Mesendoderm (in vitro differentiated cells): ENCODE measurements at regions not wholly inside any gene's neighbourhood (a gene's known extent, or its start where the extent isn't known, plus 50 kb on each side); places are given as distances from the start of the nearest gene placed in this dataset.

ENCODE experiments used
- DNase-seq: peaks from one replicate; pipeline ENCODE4 v3.0.0; 2013
- H2AK5ac ChIP-seq: 2 replicates; pipeline ENCODE4 v1.6.1; 2013; ENCODE audit warnings: low read length, inconsistent platforms
- H2BK120ac ChIP-seq: 2 replicates; pipeline ENCODE4 v1.6.1; 2013; ENCODE audit warnings: low read depth, mild to moderate bottlenecking, low read length, moderate library complexity, mixed read lengths
- H2BK15ac ChIP-seq: replicated peaks from 2 replicates; pipeline ENCODE4 v1.6.1; 2013; ENCODE audit warnings: low read depth, mild to moderate bottlenecking, moderate library complexity
- H2BK5ac ChIP-seq: 2 replicates; pipeline ENCODE4 v1.6.1; 2013; ENCODE audit warnings: low read length, inconsistent platforms
- H3K18ac ChIP-seq: 2 replicates; pipeline ENCODE4 v1.6.1; 2013; ENCODE audit warnings: mild to moderate bottlenecking, low read length, mixed read lengths
- H3K23ac ChIP-seq: one replicate; pipeline ENCODE4 v1.6.1; 2013; ENCODE audit warnings: low read length
- H3K27ac ChIP-seq: 2 replicates; pipeline ENCODE4 v1.5.1; 2013; ENCODE audit warnings: low read depth, mild to moderate bottlenecking, inconsistent platforms, low read length, moderate library complexity
- H3K27me3 ChIP-seq: 2 replicates; pipeline ENCODE4 v1.6.1; 2013; ENCODE audit warnings: low read length, control low read depth, mild to moderate bottlenecking, inconsistent platforms; ENCODE audit not compliant: insufficient read depth, poor library complexity
- H3K36me3 ChIP-seq: 2 replicates; pipeline ENCODE4 v1.6.1; 2013; ENCODE audit warnings: low read length, inconsistent platforms; ENCODE audit not compliant: control insufficient read depth, insufficient read depth
- H3K4ac ChIP-seq: one replicate; pipeline ENCODE4 v1.6.1; 2013; ENCODE audit warnings: low read depth, mild to moderate bottlenecking, low read length, moderate library complexity
- H3K4me1 ChIP-seq: 2 replicates; pipeline ENCODE4 v1.6.1; 2013; ENCODE audit warnings: low read depth, low read length, inconsistent platforms; ENCODE audit not compliant: control insufficient read depth
- H3K4me2 ChIP-seq: 2 replicates; pipeline ENCODE4 v1.6.1; 2013; ENCODE audit warnings: low read length
- H3K4me3 ChIP-seq: 2 replicates; pipeline ENCODE4 v1.5.1; 2013; ENCODE audit warnings: mild to moderate bottlenecking, low read length
- H3K56ac ChIP-seq: one replicate; pipeline ENCODE4 v1.6.1; 2013; ENCODE audit warnings: low read length
- H3K79me1 ChIP-seq: 2 replicates; pipeline ENCODE4 v1.6.1; 2013; ENCODE audit warnings: low read length, inconsistent platforms
- H3K79me2 ChIP-seq: 2 replicates; pipeline ENCODE4 v1.6.1; 2013; ENCODE audit warnings: mild to moderate bottlenecking, low read length; ENCODE audit not compliant: control insufficient read depth, insufficient read depth
- H3K9ac ChIP-seq: 2 replicates; pipeline ENCODE4 v1.6.1; 2013; ENCODE audit warnings: low read length, inconsistent platforms
- H4K5ac ChIP-seq: one replicate; pipeline ENCODE4 v1.6.1; 2013; ENCODE audit warnings: low read length
- H4K8ac ChIP-seq: one replicate; pipeline ENCODE4 v1.6.1; 2013; ENCODE audit warnings: low read depth, mild to moderate bottlenecking, control low read depth, low read length, moderate library complexity
- WGBS: extraction: QIAGEN DNeasy Blood & Tissue Kit; methylation state at CpG from one replicate; pipeline ENCODE4 v1.1.7; 2013; ENCODE audit warnings: low lambda C conversion rate, missing lambda C conversion rate; ENCODE audit not compliant: insufficient coverage; ENCODE audit errors: extremely low coverage; 5-methylcytosine and 5-hydroxymethylcytosine counted together

GRCh38 chr6:112488238-112488637, 141.1 kb downstream of the RFPL4B start:
- no peak overlapping the region for H2AK5ac ChIP-seq
- no CpG with 5 or more reads among the region's 2 CpGs for WGBS

GRCh38 chr6:112501705-112502104, 154.6 kb downstream of the RFPL4B start:
- WGBS = no CpG with 5 or more reads among the region's 5 CpGs
- Histone ChIP-seq H3K4me1 (no peaks in the 10 kb centered on the region), H3K4me3 (no peak overlapping the region)

More at GRCh38 chr6:112488238-112488637, 141.1 kb downstream of the RFPL4B start:
- Histone ChIP-seq H2BK5ac (no peak overlapping the region), H3K4me3 (no peak overlapping the region), H3K23ac (no peak overlapping the region), H3K79me1 (no peaks in the 10 kb centered on the region), H3K9ac (no peak overlapping the region), H2BK15ac (no peak overlapping the region), H3K4me1 (no peaks in the 10 kb centered on the region), H3K56ac (no peak overlapping the region), H3K4me2 (no peak overlapping the region), H4K8ac (no peak overlapping the region), H3K18ac (no peak overlapping the region), H3K4ac (no peak overlapping the region), H3K27ac (no peak overlapping the region), H2BK120ac (no peak overlapping the region), H3K36me3 (no peaks in the 10 kb centered on the region), H3K79me2 (no peaks in the 10 kb centered on the region), H4K5ac (no peak overlapping the region), H3K27me3 (no peaks in the 10 kb centered on the region)
- no peak for DNase-seq

DNA sequence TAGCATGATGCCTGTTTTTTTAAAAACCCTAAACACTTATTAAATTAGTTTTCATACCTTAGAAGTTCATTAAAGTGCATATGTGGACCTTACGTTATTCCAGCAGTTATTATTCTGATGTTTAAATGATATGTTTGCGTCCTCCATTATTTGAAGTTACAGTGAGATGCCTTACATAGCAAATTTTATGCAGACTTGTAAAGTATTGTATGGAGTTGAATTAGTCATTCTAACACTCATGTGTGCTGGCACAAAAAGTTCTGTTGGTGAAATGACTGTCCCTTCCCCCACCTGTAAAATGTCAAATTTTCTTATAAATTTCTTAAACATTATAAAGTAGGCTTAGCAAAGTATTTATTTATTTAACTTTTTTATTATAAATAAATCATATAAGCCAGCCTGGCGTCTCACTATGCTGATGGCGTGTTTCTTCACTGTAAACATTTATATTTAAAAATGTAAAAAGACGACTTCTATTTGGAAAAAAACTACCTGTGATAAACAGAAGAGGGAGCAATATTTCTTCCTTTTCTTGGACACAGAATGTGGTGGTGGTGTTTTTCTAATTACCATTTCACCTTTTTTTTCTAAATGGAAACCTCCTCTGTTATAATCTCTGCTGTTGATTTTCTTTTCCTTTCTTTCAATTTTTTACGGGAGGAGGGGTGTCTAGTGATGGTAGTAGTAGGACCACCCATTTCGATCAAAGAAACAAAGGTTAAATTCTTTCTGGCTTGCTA, 155.4 kb downstream of the RFPL4B start:
- Histone ChIP-seq H2BK120ac (no peak overlapping the region), H3K4me2 (no peak overlapping the region), H2AK5ac (no peak overlapping the region), H3K4me1 (no peaks in the 10 kb centered on the region), H3K56ac (no peak overlapping the region), H3K36me3 (no peaks in the 10 kb centered on the region), H3K27me3 (no peaks in the 10 kb centered on the region), H2BK5ac (no peak overlapping the region), H3K4ac (no peak overlapping the region), H3K4me3 (no peak overlapping the region), H2BK15ac (no peak overlapping the region), H3K79me2 (no peaks in the 10 kb centered on the region), H3K18ac (no peak overlapping the region), H3K9ac (no peak overlapping the region), H4K5ac (no peak overlapping the region), H3K23ac (no peak overlapping the region), H3K79me1 (no peaks in the 10 kb centered on the region), H3K27ac (no peak overlapping the region), H4K8ac (no peak overlapping the region)
- WGBS = no CpG with 5 or more reads among the region's 7 CpGs
- DNase-seq = peak; percentile 11

More at GRCh38 chr6:112501705-112502104, 154.6 kb downstream of the RFPL4B start:
- H3K79me1 ChIP-seq = no peaks in the 10 kb centered on the region
- no peaks in the 10 kb centered on the region for H3K79me2 ChIP-seq
- H3K18ac ChIP-seq = no peak overlapping the region
- DNase-seq = peak; percentile 31
- H2BK5ac ChIP-seq = no peak overlapping the region
- H2BK15ac ChIP-seq = no peak overlapping the region
- H3K56ac ChIP-seq = no peak overlapping the region
- H3K23ac ChIP-seq = no peak overlapping the region
- H3K27me3 ChIP-seq = no peaks in the 10 kb centered on the region
- H4K5ac ChIP-seq = no peak overlapping the region
- H2BK120ac ChIP-seq = no peak overlapping the region
- no peaks in the 10 kb centered on the region for H3K36me3 ChIP-seq
- H2AK5ac ChIP-seq = no peak overlapping the region
- no peak overlapping the region for H3K4me2 ChIP-seq
- H3K27ac ChIP-seq = no peak overlapping the region
- H3K4ac ChIP-seq = no peak overlapping the region
- H4K8ac ChIP-seq = no peak overlapping the region
- H3K9ac ChIP-seq = no peak overlapping the region

- H4K5ac ChIP-seq = no peak overlapping the region
- H3K79me2 ChIP-seq = no peaks in the 10 kb centered on the region
- 100% methylated on average over 2 of the region's 6 CpGs for WGBS
- H3K56ac ChIP-seq = no peak overlapping the region
- H3K79me1 ChIP-seq = no peaks in the 10 kb centered on the region
- no peak overlapping the region for H2BK5ac ChIP-seq
- H2BK120ac ChIP-seq = no peak overlapping the region
- no peaks in the 10 kb centered on the region for H3K36me3 ChIP-seq
- DNase-seq = peak; percentile 32
- no peak overlapping the region for H3K4me3 ChIP-seq
- H3K4me1 ChIP-seq = no peaks in the 10 kb centered on the region
- H3K4ac ChIP-seq = no peak overlapping the region
- no peak overlapping the region for H3K27ac ChIP-seq
- H3K23ac ChIP-seq = no peak overlapping the region
- H4K8ac ChIP-seq = no peak overlapping the region
- H3K9ac ChIP-seq = no peak overlapping the region
- no peaks in the 10 kb centered on the region for H3K27me3 ChIP-seq
- no peak overlapping the region for H3K4me2 ChIP-seq
- no peak overlapping the region for H3K18ac ChIP-seq
- no peak overlapping the region for H2AK5ac ChIP-seq
- H2BK15ac ChIP-seq = no peak overlapping the region
Measured at GRCh38 chr6:112503091-112503596, 156.0 kb downstream of the RFPL4B start.

- Histone ChIP-seq H3K36me3 (no peaks in the 10 kb centered on the region), H3K4me1 (no peaks in the 10 kb centered on the region), H3K27me3 (no peaks in the 10 kb centered on the region), H3K79me2 (no peaks in the 10 kb centered on the region), H3K18ac (no peak overlapping the region), H4K5ac (no peak overlapping the region), H2BK5ac (no peak overlapping the region), H3K79me1 (no peaks in the 10 kb centered on the region), H3K23ac (no peak overlapping the region), H3K4me3 (no peak overlapping the region), H3K4me2 (no peak overlapping the region), H2AK5ac (no peak overlapping the region), H3K9ac (no peak overlapping the region), H4K8ac (no peak overlapping the region), H2BK120ac (no peak overlapping the region), H3K56ac (no peak overlapping the region), H2BK15ac (no peak overlapping the region), H3K4ac (no peak overlapping the region), H3K27ac (no peak overlapping the region)
- DNase-seq = no peak
- WGBS = no CpG with 5 or more reads among the region's 2 CpGs
Measured at GRCh38 chr6:112504621-112505020, 157.5 kb downstream of the RFPL4B start.

GRCh38 chr6:112511441-112511840, 164.3 kb downstream of the RFPL4B start:
- Histone ChIP-seq H3K18ac (no peak overlapping the region), H3K27ac (no peak overlapping the region), H3K4me3 (no peak overlapping the region), H3K27me3 (no peaks in the 10 kb centered on the region), H3K4me2 (no peak overlapping the region), H4K8ac (no peak overlapping the region), H3K9ac (no peak overlapping the region), H3K23ac (no peak overlapping the region), H3K4me1 (no peaks in the 10 kb centered on the region), H4K5ac (no peak overlapping the region), H3K36me3 (no peaks in the 10 kb centered on the region), H3K4ac (no peak overlapping the region), H2AK5ac (no peak overlapping the region), H2BK5ac (no peak overlapping the region), H3K79me2 (no peaks in the 10 kb centered on the region), H3K56ac (no peak overlapping the region), H2BK120ac (no peak overlapping the region), H2BK15ac (no peak overlapping the region), H3K79me1 (no peaks in the 10 kb centered on the region)
- DNase-seq = no peak
- 100% methylated on average over 1 of the region's 1 CpG for WGBS
